A673 (cell line): ENCODE measurements at regions not wholly inside any gene's neighbourhood (a gene's known extent, or its start where the extent isn't known, plus 50 kb on each side); places are given as distances from the start of the nearest gene placed in this dataset.

ENCODE experiments used
- BruUV-seq: library from RNA; stranded (reverse); fragments of 400-500 nt; replicated peaks from 2 replicates; lab custom pipeline; 2021; lab: Mats Ljungman, UMichigan
- CTCF ChIA-PET: fragments of 300-600 bp; sonication (Branson Sonifier 250); formaldehyde crosslinking; loops from one replicate; lab custom pipeline; 2022; ENCODE audit warnings: antibody characterized with exemption; lab: Charles Lee
- POLR2A ChIA-PET: fragments of 300-600 bp; sonication (Branson Sonifier 250); formaldehyde crosslinking; loops from one replicate; lab custom pipeline; 2022; ENCODE audit warnings: antibody characterized with exemption; ENCODE audit not compliant: low non-redundant PET; lab: Charles Lee
- DNase-seq: peaks from one replicate; pipeline ENCODE4 v3.0.0-alpha.2; 2015; ENCODE audit warnings: low spot score
- H3K27ac ChIP-seq: fragments of 200-600 bp; sonication (generic); 2 replicates; pipeline ENCODE4 v1.5.1; 2016; ENCODE audit warnings: mixed run types, low read depth, mild to moderate bottlenecking, mixed read lengths, antibody characterized with exemption, low read length; ENCODE audit not compliant: poor library complexity, severe bottlenecking
- H3K27me3 ChIP-seq: fragments of 200-600 bp; sonication (generic); replicated peaks from 2 replicates; pipeline ENCODE4 v1.6.1; 2017; ENCODE audit warnings: mixed run types, low read depth, mild to moderate bottlenecking, mixed read lengths, antibody characterized with exemption, low read length; ENCODE audit not compliant: insufficient read depth, poor library complexity
- H3K36me3 ChIP-seq: fragments of 200-600 bp; sonication (generic); 2 replicates; pipeline ENCODE4 v1.6.1; 2016; ENCODE audit warnings: mixed run types, mild to moderate bottlenecking, mixed read lengths, antibody characterized with exemption, low read length; ENCODE audit not compliant: insufficient read depth, poor library complexity, severe bottlenecking
- H3K4me1 ChIP-seq: fragments of 200-600 bp; sonication (generic); 2 replicates; pipeline ENCODE4 v1.6.1; 2017; ENCODE audit warnings: mixed run types, mild to moderate bottlenecking, mixed read lengths, antibody characterized with exemption, low read length; ENCODE audit not compliant: insufficient read depth, poor library complexity, severe bottlenecking
- H3K4me3 ChIP-seq: fragments of 200-600 bp; sonication (generic); 2 replicates; pipeline ENCODE4 v1.5.1; 2016; ENCODE audit warnings: low read depth, mixed run types, mild to moderate bottlenecking, mixed read lengths, low read length; ENCODE audit not compliant: poor library complexity, severe bottlenecking
- H3K9me3 ChIP-seq: fragments of 200-600 bp; sonication (generic); 2 replicates; pipeline ENCODE4 v1.6.1; 2016; ENCODE audit warnings: mixed run types, low read depth, mild to moderate bottlenecking, mixed read lengths, antibody characterized with exemption, low read length; ENCODE audit not compliant: poor library complexity, severe bottlenecking
- EZH2 ChIP-seq: fragments of 200-600 bp; sonication (generic); IDR thresholded peaks from 2 replicates; pipeline ENCODE4 v1.6.1; 2017; ENCODE audit warnings: borderline replicate concordance, low read depth, mild to moderate bottlenecking, mixed read lengths, antibody characterized with exemption, low read length; ENCODE audit not compliant: poor library complexity, severe bottlenecking
- intact Hi-C: fragments of 100-400 bp; cut with micrococcal nuclease; formaldehyde crosslinking; loops from one replicate; pipeline ENCODE4 v1.10.0; 2022; ENCODE audit not compliant: unreplicated experiment
- TF ChIP-seq, protein P1 (sequence below): fragments of 300-800, 200-600 bp; sonication (generic); conservative IDR thresholded peaks from 2 replicates; pipeline ENCODE4 v1.5.1; 2017; ENCODE audit warnings: low read depth, mild to moderate bottlenecking, antibody characterized with exemption, low read length, moderate library complexity, mixed read lengths

DNA sequence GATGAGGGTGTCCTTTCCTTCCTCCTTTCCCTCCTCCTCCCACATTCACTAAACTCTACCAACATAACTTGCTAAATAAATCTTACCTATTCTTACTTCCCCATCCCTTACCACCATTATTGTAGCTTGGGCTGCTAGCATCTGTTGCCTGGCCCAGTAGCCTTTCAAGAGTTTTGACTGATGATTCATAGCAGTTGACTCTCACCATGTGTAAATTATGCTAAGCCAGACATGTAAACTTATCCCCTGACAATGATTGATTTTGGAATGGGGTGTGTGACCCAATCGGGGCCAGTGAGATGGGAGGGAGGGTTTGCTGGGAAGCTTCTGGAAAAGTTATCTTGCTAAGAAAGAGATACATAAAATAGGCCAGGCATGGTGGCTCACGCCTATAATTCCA, 161.8 kb upstream of the SPRY4 start:
- Histone ChIP-seq H3K4me1 (peaks cover 27% of the 10 kb centered on the region), H3K27me3 (no peaks in the 10 kb centered on the region), H3K9me3 (no peaks in the 10 kb centered on the region), H3K27ac (no peak overlapping the region), H3K4me3 (no peak overlapping the region), H3K36me3 (no peaks in the 10 kb centered on the region)
- intact Hi-C loops = no loop called here
- no TSS peak for BruUV-seq
- CTCF ChIA-PET = no interaction called here
- POLR2A ChIA-PET = no interaction called here
- DNase-seq = peak; percentile 24
- TF ChIP-seq, protein P1, sequence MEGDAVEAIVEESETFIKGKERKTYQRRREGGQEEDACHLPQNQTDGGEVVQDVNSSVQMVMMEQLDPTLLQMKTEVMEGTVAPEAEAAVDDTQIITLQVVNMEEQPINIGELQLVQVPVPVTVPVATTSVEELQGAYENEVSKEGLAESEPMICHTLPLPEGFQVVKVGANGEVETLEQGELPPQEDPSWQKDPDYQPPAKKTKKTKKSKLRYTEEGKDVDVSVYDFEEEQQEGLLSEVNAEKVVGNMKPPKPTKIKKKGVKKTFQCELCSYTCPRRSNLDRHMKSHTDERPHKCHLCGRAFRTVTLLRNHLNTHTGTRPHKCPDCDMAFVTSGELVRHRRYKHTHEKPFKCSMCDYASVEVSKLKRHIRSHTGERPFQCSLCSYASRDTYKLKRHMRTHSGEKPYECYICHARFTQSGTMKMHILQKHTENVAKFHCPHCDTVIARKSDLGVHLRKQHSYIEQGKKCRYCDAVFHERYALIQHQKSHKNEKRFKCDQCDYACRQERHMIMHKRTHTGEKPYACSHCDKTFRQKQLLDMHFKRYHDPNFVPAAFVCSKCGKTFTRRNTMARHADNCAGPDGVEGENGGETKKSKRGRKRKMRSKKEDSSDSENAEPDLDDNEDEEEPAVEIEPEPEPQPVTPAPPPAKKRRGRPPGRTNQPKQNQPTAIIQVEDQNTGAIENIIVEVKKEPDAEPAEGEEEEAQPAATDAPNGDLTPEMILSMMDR = no peak
- TF ChIP-seq EZH2 = no peak

DNA sequence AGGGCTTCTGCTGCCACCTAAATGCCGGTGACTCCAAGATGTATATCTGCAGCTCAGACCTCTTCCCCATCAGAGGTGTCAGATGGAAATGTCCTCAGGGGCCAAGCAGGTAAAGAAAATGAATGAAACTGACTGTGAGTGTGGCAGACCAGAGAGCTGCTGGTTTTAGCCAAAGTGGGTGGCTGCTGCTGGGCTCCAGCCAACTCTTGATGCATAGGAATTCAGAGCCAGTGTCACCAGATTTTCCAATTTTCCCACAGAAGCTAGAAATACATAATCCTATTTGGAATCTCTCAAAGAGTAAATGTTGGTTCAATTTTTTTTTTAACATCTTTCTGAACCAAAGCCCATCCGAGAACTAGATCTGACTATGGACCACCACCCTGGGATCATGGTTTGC, 161.2 kb upstream of the SPRY4 start:
- CTCF ChIA-PET = no interaction called here

DNA sequence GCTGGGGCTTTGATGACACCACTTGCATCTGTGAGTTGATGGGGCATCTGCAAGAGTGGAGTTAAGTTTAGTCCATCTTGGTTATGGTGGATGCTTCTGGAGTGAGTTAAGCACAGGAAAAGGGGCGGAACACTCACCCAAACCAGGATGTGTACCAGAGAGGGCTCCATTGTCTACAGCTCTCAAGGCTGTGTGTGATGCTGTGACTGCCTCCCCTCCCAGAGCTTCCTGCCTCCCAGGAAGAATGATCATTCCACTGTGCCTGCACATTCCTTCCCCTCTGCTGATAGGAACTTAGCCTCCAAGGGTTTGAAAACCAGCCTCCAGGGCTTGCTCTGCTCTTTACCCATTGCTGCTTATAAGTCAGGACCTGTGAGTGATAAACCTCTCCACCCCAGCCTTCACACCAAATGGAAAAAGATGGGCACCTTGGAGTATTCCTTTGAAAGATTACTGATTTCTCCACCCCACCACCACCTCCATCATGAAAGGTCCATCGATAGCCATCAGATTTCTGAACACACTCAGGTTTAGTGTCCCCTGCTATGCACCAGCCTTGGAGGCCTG, 160.1 kb upstream of the SPRY4 start:
- intact Hi-C loops = no loop called here
- no TSS peak for BruUV-seq
- POLR2A ChIA-PET = no interaction called here
- Histone ChIP-seq H3K27ac (no peak overlapping the region), H3K9me3 (no peaks in the 10 kb centered on the region), H3K27me3 (no peaks in the 10 kb centered on the region), H3K4me1 (peaks cover 11% of the 10 kb centered on the region), H3K4me3 (no peak overlapping the region), H3K36me3 (no peaks in the 10 kb centered on the region)
- TF ChIP-seq, protein P1 = no peak
- TF ChIP-seq EZH2 = no peak
- CTCF ChIA-PET = no interaction called here
- DNase-seq = no peak

More for the DNA sequence above, 161.2 kb upstream of the SPRY4 start:
- Histone ChIP-seq H3K4me3 (no peak overlapping the region), H3K27me3 (no peaks in the 10 kb centered on the region), H3K36me3 (no peaks in the 10 kb centered on the region), H3K9me3 (no peaks in the 10 kb centered on the region), H3K27ac (no peak overlapping the region), H3K4me1 (peaks cover 22% of the 10 kb centered on the region)
- DNase-seq = no peak
- TF ChIP-seq EZH2 = no peak
- TF ChIP-seq, protein P1 = no peak
- no TSS peak for BruUV-seq
- intact Hi-C loops = no loop called here
- POLR2A ChIA-PET = no interaction called here
